NCI-H526 treated with DMSO at 0.1 percent for 48 hours (cell line): ENCODE measurements at regions not wholly inside any gene's neighbourhood (a gene's known extent, or its start where the extent isn't known, plus 50 kb on each side); places are given as distances from the start of the nearest gene placed in this dataset.

Experiments used
- DNase-seq: peaks from one replicate; lab custom pipeline; 2025; lab: John Stamatoyannopoulos, UW

DNA sequence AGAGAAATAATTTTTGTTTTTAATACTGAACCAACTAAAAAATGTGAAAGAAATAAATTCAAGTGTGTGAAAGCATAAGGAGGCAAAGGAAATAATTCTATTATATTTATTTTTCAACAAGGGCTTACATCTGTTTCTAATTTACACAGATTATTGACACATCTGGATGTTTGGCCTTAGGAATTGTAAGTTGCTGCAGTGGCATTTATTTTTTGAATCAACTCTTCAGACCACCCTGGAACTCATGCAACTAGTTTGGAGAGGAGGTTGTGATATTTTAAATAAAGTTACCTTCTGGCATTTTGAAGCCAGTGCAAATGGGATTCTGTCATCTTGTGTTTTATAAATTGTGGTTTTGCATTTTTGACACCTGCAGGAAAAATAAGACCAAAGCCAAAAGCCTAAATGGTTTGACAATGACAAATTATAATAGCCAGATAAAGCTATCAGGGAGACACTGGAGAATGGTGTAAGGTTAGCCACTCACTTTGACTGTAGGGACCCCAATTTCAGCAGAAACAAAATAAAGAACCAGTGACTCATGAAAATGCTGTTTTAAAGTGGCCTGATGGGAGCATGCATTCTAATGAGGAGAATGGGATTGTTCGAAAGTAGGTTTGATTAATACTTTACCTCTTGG, 192.9 kb downstream of the KLF5 start:
- DNase-seq = no peak

DNA sequence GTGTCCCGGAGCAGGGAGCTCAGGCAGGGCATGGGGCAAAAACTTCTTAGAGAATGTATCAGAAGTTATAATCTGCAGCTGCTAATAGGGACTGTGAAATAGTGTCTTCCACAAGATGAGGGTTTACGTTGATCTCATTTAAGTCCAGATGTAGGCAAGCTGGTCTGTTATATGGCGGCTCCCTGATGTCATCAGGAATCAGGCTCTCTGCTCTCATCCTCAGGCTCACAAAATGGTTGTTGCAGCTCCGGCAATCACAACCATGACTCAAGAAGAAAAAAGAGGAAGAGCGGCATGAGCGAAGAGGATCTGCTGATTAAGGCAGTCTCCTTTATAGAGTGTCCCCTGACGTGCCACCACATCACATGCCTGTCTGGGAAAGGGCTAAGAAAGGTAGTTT, 191.3 kb downstream of the KLF5 start:
- no peak for DNase-seq

DNA sequence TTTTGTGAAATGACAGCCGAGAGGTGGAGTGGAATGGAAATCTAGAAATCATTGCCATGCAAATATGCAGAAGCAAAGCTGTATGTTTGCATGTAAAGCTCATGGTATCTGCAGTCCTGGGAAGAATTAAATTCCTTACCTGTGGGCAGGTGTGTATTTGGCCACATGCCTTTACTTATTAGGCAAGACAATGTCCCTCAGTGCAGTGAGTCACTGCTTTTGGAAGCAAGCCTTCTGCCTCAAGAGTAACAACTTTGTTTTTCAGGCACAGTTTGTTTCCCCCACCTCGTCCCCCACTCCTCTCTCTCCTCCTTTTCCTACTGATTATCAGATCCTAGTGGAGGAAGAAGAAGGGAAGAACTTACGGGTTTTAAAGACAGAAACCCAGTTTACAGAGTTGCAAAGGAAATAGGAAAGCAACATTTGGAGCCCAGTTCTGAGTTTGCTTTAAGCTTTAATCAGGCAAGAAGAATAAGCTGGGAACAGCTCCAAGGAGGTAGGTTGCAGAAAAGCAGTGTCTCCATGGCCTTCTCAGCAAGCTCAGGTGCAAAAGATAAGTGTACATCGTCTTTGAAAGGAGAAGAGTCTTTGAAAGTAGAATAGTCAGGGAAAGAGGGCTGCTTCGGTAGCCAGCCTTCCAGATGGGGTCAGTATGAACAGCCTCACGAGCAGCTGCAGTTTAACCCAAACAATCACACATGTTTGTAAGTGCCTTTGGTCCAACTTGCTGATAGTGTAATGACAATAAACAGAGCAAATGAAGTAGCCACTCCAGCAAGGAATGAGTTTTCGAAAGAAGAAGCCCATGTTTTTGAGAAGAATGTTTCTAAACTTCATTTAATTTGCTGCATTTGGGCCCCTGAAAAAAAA, 190.1 kb downstream of the KLF5 start:
- peak; percentile 88 for DNase-seq

DNA sequence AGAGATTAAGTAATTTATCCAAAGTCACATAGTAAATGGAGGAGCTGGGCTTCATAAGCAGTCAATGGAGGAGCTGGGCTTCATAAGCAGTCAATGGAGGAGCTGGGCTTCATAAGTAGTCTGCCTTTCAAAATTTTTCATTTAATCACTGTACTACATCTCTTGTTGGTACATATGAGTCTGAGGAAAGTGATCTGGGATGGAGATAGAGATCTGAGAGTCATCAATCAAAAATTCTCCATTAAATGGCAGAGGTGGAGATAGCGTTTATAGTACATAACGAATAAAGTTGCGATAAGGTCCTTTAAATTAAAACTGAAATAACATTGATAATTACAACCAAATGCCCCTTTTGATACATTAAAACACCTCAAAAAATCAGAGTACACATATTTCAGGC, 189.3 kb downstream of the KLF5 start:
- DNase-seq = no peak

DNA sequence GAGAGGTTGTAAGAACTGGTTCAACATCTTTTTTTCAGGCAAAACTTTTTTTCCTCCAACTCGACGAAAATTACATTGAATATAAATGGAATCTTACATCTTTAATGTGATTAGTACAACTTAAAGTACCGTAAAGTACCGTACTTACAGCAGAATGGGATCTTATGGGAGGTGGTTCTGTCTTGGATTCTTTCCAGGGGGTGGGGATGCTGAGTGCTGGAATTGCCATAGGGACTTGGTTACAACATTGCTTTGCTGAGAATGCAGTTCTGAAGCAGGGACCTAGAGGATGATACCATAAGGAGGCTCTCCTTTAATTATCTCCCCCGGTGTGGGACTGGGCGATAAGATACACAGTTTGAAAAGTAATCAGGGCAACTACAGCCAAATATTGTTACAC, 186.4 kb downstream of the KLF5 start:
- DNase-seq = no peak

DNA sequence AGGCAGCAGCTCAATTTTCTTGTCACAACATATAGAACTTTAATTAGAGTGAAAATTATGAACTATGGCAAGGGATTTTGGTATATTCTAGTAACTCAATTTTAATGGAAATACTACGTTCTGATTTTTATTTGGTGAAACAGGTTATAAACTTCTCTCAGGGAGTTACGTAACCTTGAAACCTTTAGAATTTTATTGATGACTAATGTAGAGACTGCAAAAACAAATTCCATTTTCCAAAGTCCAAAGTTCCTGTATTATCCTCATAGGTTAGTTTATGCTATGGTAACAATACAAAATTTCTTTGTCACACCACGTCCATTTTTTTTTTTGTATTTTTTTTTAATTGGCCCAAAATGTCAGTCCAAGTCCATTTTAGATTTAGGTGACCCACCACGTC, 185.7 kb downstream of the KLF5 start:
- DNase-seq = no peak

DNA sequence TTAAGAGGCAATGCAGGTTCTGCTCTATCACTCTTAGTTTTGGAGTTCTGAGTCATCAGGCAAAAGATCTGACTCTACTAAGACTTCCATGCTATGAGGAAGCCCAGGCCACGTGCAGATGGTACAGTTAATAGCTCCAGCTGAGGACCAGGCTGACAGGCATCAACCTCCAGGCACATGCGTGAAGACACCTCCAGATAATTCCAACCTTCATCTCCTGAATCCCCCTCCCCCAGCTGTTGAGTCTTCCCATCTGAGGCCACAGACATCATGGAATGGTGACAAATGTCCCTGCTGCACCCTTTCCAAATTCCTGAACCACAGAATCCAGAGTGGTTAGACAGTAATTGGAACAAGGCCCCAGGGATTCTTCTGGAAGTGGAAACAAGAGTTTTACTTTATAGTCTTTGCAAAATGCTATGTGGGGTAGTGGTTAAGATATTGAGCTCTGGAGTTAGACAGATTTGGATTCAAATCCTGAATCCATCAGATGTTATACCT, 183.8 kb downstream of the KLF5 start:
- DNase-seq = no peak

DNA sequence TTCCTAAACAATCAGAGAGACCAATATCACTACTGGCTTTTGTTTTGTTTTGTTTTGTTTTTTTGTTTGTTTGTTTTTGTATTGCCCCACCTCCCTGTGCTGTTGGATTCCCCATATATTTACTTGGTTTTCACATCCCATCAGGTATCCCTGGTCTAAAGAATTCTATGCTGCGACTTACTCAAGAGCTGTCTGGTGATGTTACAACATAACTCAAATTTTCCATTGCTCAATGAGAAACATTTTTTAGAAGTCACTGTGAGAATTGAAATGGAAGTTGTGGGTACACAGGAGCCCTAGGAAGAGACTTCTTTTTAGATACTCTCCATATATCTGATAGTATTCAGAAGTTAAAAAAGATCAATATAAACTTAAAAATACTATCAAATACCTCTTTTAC, 181.4 kb downstream of the KLF5 start:
- DNase-seq = no peak

DNA sequence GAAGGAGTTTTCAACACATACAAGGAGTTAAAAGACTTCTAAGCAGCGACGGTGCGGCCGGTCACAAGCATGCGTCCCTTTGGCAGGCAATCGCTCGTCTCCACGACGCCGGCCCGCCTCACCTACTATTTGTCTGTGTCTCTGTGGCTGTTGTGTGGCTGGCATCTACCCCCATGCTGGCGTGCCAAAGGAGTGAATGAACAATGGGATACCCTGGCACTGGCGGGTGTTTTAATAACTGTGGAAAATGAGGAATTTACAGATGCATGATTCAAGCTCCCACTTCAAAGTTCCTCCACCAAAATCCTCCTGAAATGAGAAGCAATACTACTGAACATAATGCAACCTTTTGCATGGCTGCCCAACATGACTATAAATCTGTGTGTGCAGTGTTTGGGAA, 176.6 kb downstream of the KLF5 start:
- DNase-seq = no peak

DNA sequence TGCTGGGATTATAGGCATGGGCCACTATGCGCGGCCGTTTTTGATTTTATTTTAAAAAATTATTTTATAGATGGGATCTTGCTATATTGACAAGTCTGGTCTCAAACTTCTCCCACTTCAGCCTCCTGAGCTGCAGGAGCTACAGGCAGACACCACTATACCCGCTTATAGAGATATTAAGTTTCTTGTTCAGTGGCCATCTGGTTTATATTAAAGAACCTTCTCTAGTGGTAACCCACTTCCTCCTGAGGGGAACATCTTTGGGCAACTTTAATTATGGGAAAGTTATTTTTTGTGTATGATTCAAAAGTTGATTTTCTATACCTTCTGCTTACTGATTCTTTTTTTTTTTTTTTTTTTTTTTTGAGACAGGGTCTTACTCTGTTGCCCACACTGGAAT, 172.7 kb downstream of the KLF5 start:
- no peak for DNase-seq

DNA sequence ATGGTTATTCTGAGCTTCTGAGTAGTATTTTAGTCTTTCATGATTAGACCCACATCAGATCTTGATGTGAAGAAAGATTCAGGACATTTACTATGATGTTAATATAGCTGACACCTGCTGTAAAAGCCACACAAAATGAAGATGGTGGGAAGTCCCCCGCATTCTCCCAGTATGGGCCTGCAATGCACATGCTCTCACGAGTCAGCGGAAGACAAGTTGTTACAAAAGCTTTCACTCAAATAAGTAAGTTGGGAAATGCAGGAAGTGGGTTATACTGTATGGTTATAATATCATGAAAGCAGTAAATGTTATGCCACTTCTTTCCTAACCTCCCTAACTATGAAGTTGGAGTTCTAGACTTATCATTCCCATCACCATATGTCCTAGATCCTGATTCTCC, 171.9 kb downstream of the KLF5 start:
- no peak for DNase-seq

DNA sequence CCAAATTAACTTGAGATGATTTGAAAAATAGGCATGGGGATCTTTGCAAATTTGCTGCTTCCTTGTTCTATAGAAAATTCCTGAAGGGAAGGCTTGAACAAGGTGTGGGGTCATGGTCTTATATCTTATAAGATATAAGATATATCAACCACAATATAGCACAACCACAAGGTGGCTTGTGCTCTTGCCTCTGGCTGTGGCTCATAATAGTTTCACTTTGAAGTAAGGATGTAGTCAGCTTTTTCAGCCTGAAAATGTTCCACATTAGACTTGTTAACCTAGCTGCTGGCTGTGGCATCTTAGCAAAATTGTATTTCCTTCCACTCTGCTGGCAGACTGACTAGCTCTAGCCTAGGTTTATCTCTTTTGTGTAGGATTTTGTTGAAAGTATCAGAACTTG, 169.7 kb downstream of the KLF5 start:
- no peak for DNase-seq

DNA sequence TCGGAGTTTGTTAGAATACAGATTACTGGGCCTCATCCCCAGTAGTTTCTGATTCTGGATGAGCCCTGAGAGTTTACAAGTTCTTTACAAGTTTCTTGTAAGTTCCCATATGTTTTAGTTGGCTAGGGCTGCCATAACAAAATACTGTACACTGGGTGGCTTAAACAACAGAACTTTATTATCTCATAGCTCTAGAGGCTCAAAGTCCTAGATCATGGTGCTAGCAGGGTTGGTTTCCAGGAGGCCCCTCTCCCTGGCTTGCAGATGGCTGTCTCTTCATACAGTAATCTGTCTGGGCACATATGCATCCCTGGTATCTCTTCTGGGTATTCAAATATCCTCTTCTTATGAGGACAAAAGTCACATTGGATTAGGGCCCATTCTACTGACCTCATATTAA, 167.2 kb downstream of the KLF5 start:
- DNase-seq = no peak

DNA sequence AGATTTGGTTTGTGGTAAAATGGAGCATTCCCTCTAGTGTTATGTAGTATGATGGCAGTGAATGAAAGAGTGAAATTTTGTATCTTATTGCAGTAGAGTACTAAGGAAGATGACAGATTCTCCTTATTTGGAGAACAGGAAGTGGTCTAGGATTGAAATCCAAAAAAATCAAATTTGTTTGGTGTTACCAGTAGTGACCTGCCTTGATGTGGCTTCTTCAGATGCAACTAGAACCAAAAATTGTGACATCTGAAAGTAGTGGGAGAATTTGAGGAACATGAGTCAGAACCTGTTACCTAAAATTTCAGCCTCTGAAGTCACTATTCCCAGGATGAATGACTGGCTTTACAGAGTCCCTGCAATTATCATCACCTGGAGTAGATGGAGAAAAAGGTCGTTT, 165.9 kb downstream of the KLF5 start:
- no peak for DNase-seq

DNA sequence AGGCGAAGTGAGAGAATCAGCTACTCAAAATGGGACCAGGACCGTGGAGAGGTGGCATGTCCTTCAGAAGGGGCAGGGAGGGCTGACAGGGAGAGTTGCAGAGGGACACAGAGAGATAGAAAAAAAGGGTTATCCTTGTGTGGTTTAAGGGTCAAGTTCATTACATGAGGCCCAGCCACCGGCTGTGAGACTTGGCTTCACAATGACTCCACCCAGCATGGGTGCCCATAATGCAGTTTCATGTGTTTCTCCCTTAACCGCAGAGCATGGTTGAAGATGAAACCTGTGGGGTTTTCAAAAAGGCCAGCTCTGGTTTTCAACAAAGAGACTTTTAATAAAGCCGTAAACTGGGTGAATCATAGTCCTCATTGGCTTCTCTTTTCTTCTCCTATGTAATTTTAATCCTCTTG, 164.6 kb downstream of the KLF5 start:
- no peak for DNase-seq

DNA sequence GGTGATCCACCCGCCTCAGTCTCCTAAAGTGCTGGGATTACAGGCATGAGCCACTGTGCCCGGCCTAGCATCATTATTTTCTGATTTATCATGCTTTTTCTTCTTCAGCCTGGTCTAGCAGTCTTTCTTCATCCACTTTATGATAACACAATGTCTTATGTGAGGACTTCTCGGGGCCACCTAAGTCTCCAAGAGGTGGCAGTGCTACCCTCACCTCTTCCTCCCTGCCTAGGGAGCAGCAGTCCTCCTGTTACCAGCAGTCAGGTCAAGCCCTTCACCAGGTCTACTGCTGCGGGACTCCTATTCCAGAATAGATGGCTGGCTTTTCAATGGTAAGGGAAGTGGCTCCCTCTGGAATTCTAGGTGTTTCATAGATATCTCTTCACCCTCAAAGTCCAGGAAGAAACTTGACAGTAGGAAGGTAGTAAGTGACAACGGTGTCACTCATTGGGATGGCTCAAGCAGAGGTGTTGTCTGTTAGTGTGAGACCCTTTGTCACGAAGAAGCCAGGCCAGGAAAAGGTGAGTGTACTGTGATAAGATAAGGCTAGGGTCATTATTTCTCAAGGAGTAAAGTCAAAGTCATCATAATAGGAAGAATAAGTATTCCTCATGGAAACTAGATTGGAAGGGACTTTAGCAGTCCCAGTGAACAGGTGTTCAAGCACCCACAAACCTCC, 164.0 kb downstream of the KLF5 start:
- DNase-seq = no peak

DNA sequence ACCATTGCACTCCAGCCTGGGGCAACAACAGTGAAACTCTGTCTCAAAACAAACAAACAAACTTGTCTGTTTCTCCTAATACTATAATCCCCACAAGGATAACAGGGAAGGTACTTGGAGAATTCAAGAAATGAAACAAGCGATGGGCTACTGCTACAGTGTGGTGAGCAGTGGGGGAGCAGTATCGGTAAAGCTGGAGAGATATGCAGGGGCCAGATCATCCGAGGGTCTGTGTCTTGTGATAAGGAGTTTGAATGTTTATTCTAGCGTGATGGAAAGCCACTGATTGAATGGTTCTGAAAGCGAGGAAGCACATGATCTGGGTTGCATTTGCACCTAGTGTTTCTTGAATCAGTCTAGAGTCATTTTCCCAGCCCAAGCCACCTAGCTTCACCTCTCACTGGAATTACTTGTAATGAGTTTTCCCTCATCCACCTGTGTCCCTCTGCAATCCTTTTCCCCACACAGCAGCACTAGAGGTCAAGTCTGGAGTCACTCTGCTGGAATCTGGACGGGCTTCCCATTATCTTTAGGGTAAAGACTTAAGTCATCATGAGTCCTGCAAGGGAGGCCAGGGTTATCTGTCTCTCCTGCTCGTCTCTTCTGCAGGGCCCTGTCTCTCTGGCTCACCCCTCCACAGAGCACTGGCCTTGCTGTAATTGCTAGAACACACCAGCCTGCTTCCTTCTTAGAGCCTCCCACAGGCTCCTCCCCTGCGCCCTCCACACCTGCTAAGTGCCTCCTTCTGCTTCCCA, 162.3 kb downstream of the KLF5 start:
- DNase-seq = no peak

DNA sequence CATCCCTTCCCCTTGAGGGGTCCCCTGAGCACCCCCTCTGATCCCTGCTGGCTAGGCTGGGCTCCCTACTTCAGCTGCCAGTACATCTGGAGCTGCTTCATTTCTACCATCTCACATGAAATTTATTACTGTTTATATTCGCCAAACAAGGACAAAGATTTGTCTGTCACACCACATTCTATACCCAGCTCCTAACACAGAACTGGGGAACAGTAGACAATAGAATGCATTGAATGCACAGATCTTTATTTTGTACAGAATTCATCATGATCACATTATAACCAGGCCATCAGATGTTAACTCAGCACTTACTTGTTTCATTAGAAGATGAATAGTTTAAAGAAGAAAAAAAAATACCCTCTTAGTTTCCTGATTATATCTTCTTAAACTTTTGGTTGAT, 159.4 kb downstream of the KLF5 start:
- no peak for DNase-seq

DNA sequence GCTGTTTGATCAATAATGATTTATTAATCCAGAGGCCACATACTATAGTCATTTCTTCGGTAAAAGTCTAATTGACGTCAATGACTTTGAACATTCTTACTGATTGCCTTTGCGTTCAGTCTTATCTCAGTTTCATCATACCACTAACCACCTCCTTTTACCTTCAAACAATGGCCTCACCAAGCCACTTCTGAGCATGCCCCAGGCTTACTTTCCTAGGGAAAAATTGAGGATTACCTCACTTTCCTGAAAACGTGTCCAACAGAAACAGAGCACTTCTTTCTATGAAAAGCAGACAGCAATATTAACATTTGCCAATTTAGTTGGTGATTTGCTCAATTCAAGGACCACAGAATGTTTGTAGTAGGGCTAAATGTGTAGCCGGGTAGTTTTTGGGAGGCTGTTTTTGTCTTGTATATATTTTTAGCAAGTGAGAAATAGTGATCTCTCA, 157.6 kb downstream of the KLF5 start:
- no peak for DNase-seq

DNA sequence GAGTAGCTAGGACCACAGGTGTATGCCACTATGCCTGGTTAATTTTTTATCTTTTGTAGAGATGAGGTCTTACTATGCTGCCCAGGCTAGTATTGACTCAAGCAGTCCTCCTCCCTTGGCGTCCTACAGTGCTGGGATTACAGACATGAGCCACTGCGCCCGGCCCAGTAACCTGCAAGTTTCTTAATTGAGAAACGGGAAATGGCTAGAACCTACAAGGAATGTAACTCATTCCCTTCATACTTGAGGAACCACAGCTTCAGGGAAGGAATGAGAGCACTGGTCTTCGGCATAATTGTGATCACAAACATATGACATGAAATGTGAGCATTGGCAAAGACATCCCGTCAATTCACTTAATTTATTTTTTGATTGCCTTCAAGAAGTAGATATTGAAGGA, 157.0 kb downstream of the KLF5 start:
- no peak for DNase-seq

DNA sequence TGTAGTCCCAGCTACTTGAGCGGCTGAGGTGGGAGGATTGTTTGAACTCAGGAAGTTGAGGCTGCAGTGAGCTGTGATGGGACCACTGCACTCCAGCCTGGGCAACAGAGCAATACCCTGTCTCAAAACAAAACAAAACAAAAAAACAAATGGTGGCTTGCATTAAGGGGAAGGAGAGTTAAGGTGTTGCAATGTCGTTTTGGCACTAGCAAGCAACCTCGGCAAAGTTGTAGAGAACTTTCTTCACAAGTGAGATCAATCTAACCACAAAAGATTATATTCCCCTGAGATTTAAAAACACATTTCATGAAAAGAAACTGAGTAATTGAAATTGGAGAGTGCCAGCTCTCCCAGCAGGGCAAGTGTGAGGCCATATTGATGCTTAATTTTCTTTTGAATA, 153.7 kb downstream of the KLF5 start:
- DNase-seq = no peak

DNA sequence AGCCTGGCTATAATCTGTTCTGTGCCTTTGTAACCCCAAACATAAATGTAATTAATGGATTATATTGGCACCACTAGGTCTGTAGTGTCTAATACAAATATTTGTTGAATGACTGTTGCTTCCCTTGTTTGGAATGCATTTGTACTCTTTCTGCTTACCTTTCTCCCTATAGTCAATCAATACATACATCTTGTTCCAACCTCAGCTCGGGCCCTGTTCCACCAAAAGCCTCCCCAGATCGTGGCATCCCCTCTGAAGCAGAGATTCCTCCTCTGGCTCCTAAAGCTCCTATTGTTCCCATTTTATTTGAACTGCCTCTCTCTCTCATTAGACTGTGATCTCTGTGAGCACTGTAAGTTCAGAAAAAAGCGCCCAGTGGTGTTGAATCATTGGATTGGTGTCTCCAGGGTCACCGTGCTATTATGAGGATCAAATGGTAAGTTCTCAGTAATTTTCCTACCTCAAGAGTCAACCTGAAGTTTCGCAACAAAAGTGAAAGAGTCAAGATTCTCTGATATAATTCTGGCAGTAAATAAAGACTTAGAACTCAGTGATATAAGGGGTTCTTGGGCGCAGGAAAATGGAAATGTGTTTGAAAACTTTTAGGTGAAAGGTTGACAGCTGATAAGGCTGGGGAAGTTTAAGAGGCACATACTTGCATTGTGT, 151.5 kb downstream of the KLF5 start:
- no peak for DNase-seq
